HL-60 (cell line): ENCODE measurements at regions not wholly inside any gene's neighbourhood (a gene's known extent, or its start where the extent isn't known, plus 50 kb on each side); places are given as distances from the start of the nearest gene placed in this dataset.

Experiments used
- DNase-seq, 2 experiments: peaks; one replicate each; pipeline ENCODE4 v3.0.0-alpha.2; 2010 to 2020; ENCODE audit warnings: low read depth in 1 of 2, low spot score in 1 of 2
- H3K27ac ChIP-seq: fragments of 250-450 bp; sonication (Bioruptor Pico); replicated peaks from 2 replicates; pipeline ENCODE4 v1.5.1; 2020; ENCODE audit warnings: mild to moderate bottlenecking, moderate library complexity
- H3K27me3 ChIP-seq: fragments of 250-450 bp; sonication (Bioruptor Pico); 2 replicates; pipeline ENCODE4 v1.5.1; 2021; ENCODE audit warnings: mild to moderate bottlenecking, moderate library complexity; ENCODE audit not compliant: insufficient read depth, poor library complexity, severe bottlenecking
- H3K4me3 ChIP-seq: replicated peaks from 2 replicates; pipeline ENCODE4 v1.5.1; 2011; ENCODE audit warnings: mild to moderate bottlenecking, control low read depth, low read length; ENCODE audit not compliant: insufficient read depth
- CTCF ChIP-seq: IDR thresholded peaks from one replicate; pipeline ENCODE4 v1.5.1; 2011; ENCODE audit warnings: low read length, control low read depth, inconsistent platforms; ENCODE audit not compliant: insufficient read depth
- GABPA ChIP-seq: IDR thresholded peaks from 2 replicates; pipeline ENCODE4 v1.6.1; 2012; ENCODE audit warnings: low read depth
- POLR2AphosphoS5 ChIP-seq: IDR thresholded peaks from 2 replicates; pipeline ENCODE4 v1.6.1; 2012; ENCODE audit warnings: low read depth
- REST ChIP-seq: IDR thresholded peaks from 2 replicates; pipeline ENCODE4 v1.6.1; 2012; ENCODE audit warnings: low read depth; ENCODE audit not compliant: insufficient replicate concordance
- SPI1 ChIP-seq: IDR thresholded peaks from 2 replicates; pipeline ENCODE4 v1.6.1; 2012; ENCODE audit warnings: low read depth, mild to moderate bottlenecking, borderline replicate concordance

- TF ChIP-seq GABPA (no peak), SPI1 (no peak), POLR2AphosphoS5 (no peak), CTCF (no peak), REST (no peak)
- H3K27ac ChIP-seq = no peak overlapping the region
- H3K4me3 ChIP-seq = no peak overlapping the region
- H3K27me3 ChIP-seq = no peaks in the 10 kb centered on the region
- DNase-seq = no peak
These were observed 204.1 kb downstream of the CNTN3 start for GRCh38 chr3:74410276-74410941.

- no peak overlapping the region for H3K4me3 ChIP-seq
- H3K27ac ChIP-seq = no peak overlapping the region
- TF ChIP-seq GABPA = no peak
- TF ChIP-seq SPI1 = no peak
- no peak for TF ChIP-seq CTCF
- TF ChIP-seq REST = no peak
- TF ChIP-seq POLR2AphosphoS5 = no peak
- no peak for DNase-seq
- no peaks in the 10 kb centered on the region for H3K27me3 ChIP-seq
These were observed 205.4 kb downstream of the CNTN3 start for GRCh38 chr3:74409066-74409465.

GRCh38 chr3:74403307-74403706 lies 211.2 kb downstream of the CNTN3 start:
- H3K27ac ChIP-seq = no peak overlapping the region
- TF ChIP-seq GABPA (no peak), REST (no peak), SPI1 (no peak)
- no peak overlapping the region for H3K4me3 ChIP-seq

GRCh38 chr3:74402821-74403220 lies 211.6 kb downstream of the CNTN3 start:
- no peak for TF ChIP-seq GABPA
- no peak for TF ChIP-seq REST
- no peak for TF ChIP-seq CTCF

More at GRCh38 chr3:74403307-74403706, 211.2 kb downstream of the CNTN3 start:
- DNase-seq = no peak
- H3K27me3 ChIP-seq = no peaks in the 10 kb centered on the region

More at GRCh38 chr3:74402821-74403220, 211.6 kb downstream of the CNTN3 start:
- H3K4me3 ChIP-seq = no peak overlapping the region
- H3K27me3 ChIP-seq = no peaks in the 10 kb centered on the region
- H3K27ac ChIP-seq = no peak overlapping the region
- no peak for DNase-seq
